Brain microvascular endothelial cell (primary cell): ENCODE measurements at regions not wholly inside any gene's neighbourhood (a gene's known extent, or its start where the extent isn't known, plus 50 kb on each side); places are given as distances from the start of the nearest gene placed in this dataset.

ENCODE experiments used
- DNase-seq: peaks from one replicate; pipeline ENCODE4 v3.0.0-alpha.2; 2020
- H3K27ac ChIP-seq: fragments of 250-450 bp; sonication (Bioruptor Pico); 2 replicates; pipeline ENCODE4 v1.5.1; 2020; ENCODE audit warnings: mild to moderate bottlenecking, moderate library complexity
- H3K27me3 ChIP-seq: fragments of 250-450 bp; sonication (Bioruptor Pico); replicated peaks from 2 replicates; pipeline ENCODE4 v1.5.1; 2020; ENCODE audit warnings: mild to moderate bottlenecking
- H3K36me3 ChIP-seq: fragments of 250-450 bp; sonication (Bioruptor Pico); replicated peaks from 2 replicates; pipeline ENCODE4 v1.5.1; 2020; ENCODE audit warnings: mild to moderate bottlenecking
- H3K4me3 ChIP-seq: 2 replicates; pipeline ENCODE4 v1.5.1; 2011; ENCODE audit warnings: low read depth, mild to moderate bottlenecking, control low read depth, low read length, moderate library complexity
- in situ Hi-C: cut with HindIII; loops from 2 replicates; pipeline ENCODE4 v1.10.0; 2017; ENCODE audit warnings: low sequenced_read_pairs, low pct_ligation_motif_present
- TF ChIP-seq, protein P1 (sequence below): IDR thresholded peaks from 2 replicates; pipeline ENCODE4 v1.5.1; 2011; ENCODE audit warnings: low read depth, mild to moderate bottlenecking, moderate library complexity, low read length, control low read depth, inconsistent platforms; ENCODE audit errors: missing control alignments

DNA sequence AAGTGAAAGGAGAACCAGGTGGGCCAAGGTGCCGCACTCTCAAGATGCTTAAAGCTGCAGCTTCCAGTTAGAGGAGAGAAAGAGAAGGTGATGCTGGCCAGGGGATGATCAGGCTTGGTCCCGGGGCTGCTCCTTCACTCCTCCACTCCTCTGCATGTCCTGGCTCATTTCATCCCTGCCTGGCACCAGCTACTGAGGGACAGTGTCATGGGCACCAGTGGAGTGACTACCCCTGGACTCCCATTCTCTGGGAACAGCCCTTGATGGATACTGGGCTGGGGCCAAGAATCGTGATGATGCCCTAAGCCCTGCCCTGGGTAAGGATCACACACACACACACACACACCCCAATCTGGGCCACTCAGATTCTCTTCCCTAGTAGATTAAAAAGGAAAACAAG is 243.7 kb downstream of the UACA start:
- no peak overlapping the region for H3K4me3 ChIP-seq
- DNase-seq: no peak
- H3K36me3 ChIP-seq: no peaks in the 10 kb centered on the region
- in situ Hi-C loops: no loop called here
- H3K27me3 ChIP-seq: peaks cover 24% of the 10 kb centered on the region
- no peak overlapping the region for H3K27ac ChIP-seq
- TF ChIP-seq, protein P1, sequence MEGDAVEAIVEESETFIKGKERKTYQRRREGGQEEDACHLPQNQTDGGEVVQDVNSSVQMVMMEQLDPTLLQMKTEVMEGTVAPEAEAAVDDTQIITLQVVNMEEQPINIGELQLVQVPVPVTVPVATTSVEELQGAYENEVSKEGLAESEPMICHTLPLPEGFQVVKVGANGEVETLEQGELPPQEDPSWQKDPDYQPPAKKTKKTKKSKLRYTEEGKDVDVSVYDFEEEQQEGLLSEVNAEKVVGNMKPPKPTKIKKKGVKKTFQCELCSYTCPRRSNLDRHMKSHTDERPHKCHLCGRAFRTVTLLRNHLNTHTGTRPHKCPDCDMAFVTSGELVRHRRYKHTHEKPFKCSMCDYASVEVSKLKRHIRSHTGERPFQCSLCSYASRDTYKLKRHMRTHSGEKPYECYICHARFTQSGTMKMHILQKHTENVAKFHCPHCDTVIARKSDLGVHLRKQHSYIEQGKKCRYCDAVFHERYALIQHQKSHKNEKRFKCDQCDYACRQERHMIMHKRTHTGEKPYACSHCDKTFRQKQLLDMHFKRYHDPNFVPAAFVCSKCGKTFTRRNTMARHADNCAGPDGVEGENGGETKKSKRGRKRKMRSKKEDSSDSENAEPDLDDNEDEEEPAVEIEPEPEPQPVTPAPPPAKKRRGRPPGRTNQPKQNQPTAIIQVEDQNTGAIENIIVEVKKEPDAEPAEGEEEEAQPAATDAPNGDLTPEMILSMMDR: no peak

DNA sequence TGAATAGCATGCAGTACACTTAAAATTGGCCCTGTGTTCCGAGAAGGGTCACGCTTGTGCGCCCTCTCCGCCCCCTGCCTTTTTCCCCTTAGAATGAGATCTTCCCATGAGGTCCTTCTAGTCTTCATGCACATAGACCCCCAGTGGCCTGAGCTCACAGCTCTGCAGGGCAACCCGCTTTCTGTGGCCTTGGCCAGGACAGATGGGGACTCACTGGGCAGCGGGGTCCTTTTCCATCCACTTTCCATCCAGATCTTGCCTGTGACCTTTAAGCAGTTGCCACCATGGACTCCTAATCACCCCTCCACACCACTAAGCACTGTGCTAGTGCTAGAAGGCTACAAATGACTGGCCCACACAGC is 244.4 kb downstream of the UACA start:
- H3K27me3 ChIP-seq: peaks cover 24% of the 10 kb centered on the region
- in situ Hi-C loops: no loop called here

DNA sequence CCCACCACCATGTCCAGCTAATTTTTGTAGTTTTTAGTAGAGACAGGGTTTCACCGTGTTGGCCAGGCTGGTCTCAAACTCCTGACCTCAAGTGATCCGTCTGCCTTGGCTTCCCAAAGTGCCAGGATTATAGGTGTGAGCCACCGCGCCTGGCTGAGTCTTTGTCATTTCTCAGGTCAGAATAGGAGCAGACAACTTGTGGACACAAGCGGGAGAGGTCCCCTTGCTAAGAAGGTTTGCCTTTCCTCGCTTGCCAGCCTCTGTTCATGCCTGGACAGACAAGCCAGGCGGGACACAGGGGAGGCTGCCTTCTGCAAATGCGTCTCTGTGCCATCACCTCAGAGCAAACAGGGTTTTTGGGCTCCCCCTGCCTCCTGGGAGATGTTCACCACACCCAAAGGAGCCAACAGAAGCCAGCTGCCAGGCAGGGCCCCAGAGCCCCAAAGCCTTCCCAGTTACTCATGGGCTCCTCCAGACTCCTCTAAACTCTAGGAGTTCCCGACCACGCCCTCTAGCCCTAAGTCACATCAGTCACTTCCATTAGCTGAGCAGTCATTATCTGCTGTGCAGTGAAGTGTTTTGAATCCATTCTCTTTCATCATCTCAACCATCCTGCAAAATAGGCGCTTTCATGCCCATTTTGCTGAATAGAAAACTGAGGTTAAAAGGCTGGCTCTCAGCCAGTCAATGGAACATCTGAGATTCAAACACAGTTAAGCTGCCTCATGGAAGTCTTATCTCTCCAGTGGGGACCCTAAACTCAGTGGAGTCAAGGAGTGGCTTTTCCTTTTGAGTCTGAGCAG is 245.0 kb downstream of the UACA start:
- Histone ChIP-seq H3K27ac (no peak overlapping the region), H3K4me3 (no peak overlapping the region), H3K27me3 (peaks cover 24% of the 10 kb centered on the region), H3K36me3 (no peaks in the 10 kb centered on the region)
- TF ChIP-seq, protein P1: no peak
- no peak for DNase-seq
- in situ Hi-C loops: no loop called here

More for the DNA sequence above, 244.4 kb downstream of the UACA start:
- no peak for DNase-seq
- TF ChIP-seq, protein P1: no peak
- no peak overlapping the region for H3K4me3 ChIP-seq
- H3K27ac ChIP-seq: no peak overlapping the region
- no peaks in the 10 kb centered on the region for H3K36me3 ChIP-seq

DNA sequence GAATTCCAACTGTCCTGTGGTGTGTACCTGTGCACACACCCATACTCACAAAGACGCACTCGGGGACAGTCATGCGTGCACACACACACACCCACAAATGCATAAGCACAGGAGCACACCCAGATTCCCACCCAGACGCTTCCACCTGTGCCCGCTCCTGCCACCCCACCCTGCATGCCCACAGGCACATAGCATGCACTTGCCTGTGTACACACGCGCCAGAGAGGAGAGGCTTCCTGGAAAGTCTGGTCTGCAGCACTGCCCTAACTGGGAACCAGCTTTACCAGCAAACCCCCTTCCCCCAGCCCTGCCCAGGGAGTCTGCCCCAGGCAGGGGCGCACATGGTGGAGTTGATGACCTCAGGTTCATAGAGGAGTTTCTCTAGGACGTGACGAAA is 246.2 kb downstream of the UACA start:
- Histone ChIP-seq H3K27me3 (peaks cover 24% of the 10 kb centered on the region), H3K4me3 (no peak overlapping the region), H3K36me3 (no peaks in the 10 kb centered on the region), H3K27ac (no peak overlapping the region)
- no peak for DNase-seq
- TF ChIP-seq, protein P1: no peak
- in situ Hi-C loops: no loop called here

DNA sequence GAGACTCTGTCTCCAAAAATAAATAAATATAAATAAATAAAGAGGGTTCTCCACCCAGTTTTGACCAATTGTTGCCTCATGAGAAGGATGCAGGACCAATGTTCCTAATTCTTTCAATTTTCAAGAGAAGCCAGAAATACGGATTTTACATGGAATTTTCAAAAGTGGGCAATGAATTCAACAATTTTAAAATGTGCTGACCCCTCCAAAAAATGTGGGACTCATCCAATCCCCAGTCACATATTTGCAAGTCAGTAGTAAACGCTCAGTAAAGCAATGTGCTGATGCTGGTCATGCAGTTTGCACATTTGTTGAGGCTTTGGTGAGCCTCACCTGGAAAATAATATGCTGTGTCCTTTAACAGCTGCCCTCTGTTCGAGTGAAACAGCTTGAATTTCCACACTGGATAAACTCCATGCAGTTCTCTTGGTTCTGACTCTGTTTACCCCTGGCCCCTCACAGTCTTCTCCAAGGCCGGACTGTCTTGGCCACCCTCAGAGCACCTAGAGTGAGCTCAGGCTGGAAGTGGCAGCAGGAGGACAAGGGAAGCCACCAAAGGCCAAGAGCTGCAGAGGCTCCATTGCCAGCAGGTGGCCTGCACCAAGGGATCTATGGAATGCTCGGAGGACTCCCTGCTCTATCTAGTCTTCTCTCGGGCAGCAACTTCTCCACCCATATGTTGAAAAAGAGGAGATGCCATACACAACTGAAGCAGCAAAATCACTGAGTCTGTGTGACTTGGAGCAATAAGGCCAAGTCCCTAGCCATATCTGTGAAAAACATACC is 246.8 kb downstream of the UACA start:
- H3K4me3 ChIP-seq: no peak overlapping the region
- DNase-seq: no peak
- TF ChIP-seq, protein P1: peak; percentile 17
- peaks cover 24% of the 10 kb centered on the region for H3K27me3 ChIP-seq
- in situ Hi-C loops: no loop called here
- no peaks in the 10 kb centered on the region for H3K36me3 ChIP-seq
- H3K27ac ChIP-seq: no peak overlapping the region
